Lower leg skin (tissue), 4 donors: ENCODE measurements at regions not wholly inside any gene's neighbourhood (a gene's known extent, or its start where the extent isn't known, plus 50 kb on each side); places are given as distances from the start of the nearest gene placed in this dataset.

Source experiments
- DNase-seq, 2 donors: peaks; one replicate each; pipeline ENCODE4 v3.0.0-alpha.2; 2019; ENCODE audit warnings: low spot score in 2 of 2
- H3K4me3 ChIP-seq: fragments of 200-600 bp; sonication (generic); 2 replicates; pipeline ENCODE4 v1.5.1; 2017; ENCODE audit warnings: mild to moderate bottlenecking, low read depth; ENCODE audit not compliant: poor library complexity, severe bottlenecking
- CTCF ChIP-seq, 3 donors: fragments of 450-650 bp; IDR thresholded peaks; one replicate each; pipeline ENCODE4 v1.5.1; 2016; ENCODE audit warnings: antibody characterized with exemption in 3 of 3, mild to moderate bottlenecking in 3 of 3, moderate library complexity in 2 of 3
- POLR2A ChIP-seq, 2 donors: fragments of 450-650 bp; IDR thresholded peaks; one replicate each; pipeline ENCODE4 v1.6.1; 2016 to 2017; ENCODE audit warnings: antibody characterized with exemption in 2 of 2, mild to moderate bottlenecking in 1 of 2, moderate library complexity in 1 of 2
- WGBS, 2 donors: methylation state at CpG; one replicate each; pipeline ENCODE4 v1.1.5; 2018; 5-methylcytosine and 5-hydroxymethylcytosine counted together
- intact Hi-C: fragments of 100-400 bp; cut with DNase I; formaldehyde crosslinking; loops from one replicate; pipeline ENCODE4 v1.15.0; 2023; ENCODE audit warnings: low total_unique reads

GRCh38 chr6:156347246-156347645 lies 429.9 kb upstream of the ARID1B start:
- TF ChIP-seq CTCF (IDR thresholded peaks at IDR 0.05) (no peak), POLR2A (IDR thresholded peaks at IDR 0.05) (no peak)
- DNase-seq = no peak
- WGBS, 2 donors = 76 to 82% methylated on average over 7 of the region's 7 CpGs
- intact Hi-C loops = no loop called here
- no peak overlapping the region for H3K4me3 ChIP-seq

GRCh38 chr6:156345700-156346099 lies 431.5 kb upstream of the ARID1B start:
- 78 to 83% methylated on average over 7 of the region's 7 CpGs for WGBS, 2 donors
- intact Hi-C loops = no loop called here
- no peak for DNase-seq
- TF ChIP-seq POLR2A (IDR thresholded peaks at IDR 0.05) (no peak), CTCF (IDR thresholded peaks at IDR 0.05) (no peak)
- H3K4me3 ChIP-seq = no peak overlapping the region

GRCh38 chr6:156344491-156344890 lies 432.7 kb upstream of the ARID1B start:
- no peak for DNase-seq
- H3K4me3 ChIP-seq = no peak overlapping the region
- WGBS, 2 donors = 53 to 65% methylated on average over 2 of the region's 2 CpGs
- intact Hi-C loops = no loop called here
- no peak for TF ChIP-seq POLR2A (IDR thresholded peaks at IDR 0.05)
- TF ChIP-seq CTCF (IDR thresholded peaks at IDR 0.05) = no peak

- no peak overlapping the region for H3K4me3 ChIP-seq
- intact Hi-C loops = no loop called here
- no peak for DNase-seq
- TF ChIP-seq CTCF (IDR thresholded peaks at IDR 0.05) = no peak
- no peak for TF ChIP-seq POLR2A (IDR thresholded peaks at IDR 0.05)
- 61 to 94% methylated on average over 4 of the region's 4 CpGs for WGBS, 2 donors
Measured at GRCh38 chr6:156337801-156338200, 439.4 kb upstream of the ARID1B start.

- 71 to 78% methylated on average over 3 of the region's 3 CpGs for WGBS, 2 donors
- TF ChIP-seq CTCF (IDR thresholded peaks at IDR 0.05) (no peak), POLR2A (IDR thresholded peaks at IDR 0.05) (no peak)
- intact Hi-C loops = no loop called here
- no peak for DNase-seq
- no peak overlapping the region for H3K4me3 ChIP-seq
Measured at GRCh38 chr6:156336733-156337132, 440.4 kb upstream of the ARID1B start.

- TF ChIP-seq CTCF (IDR thresholded peaks at IDR 0.05) (no peak), POLR2A (IDR thresholded peaks at IDR 0.05) (no peak)
- intact Hi-C loops = no loop called here
- DNase-seq = no peak
- WGBS, 2 donors = 70 to 81% methylated on average over 5 of the region's 5 CpGs
- H3K4me3 ChIP-seq = no peak overlapping the region
Measured at GRCh38 chr6:156336089-156336488, 441.1 kb upstream of the ARID1B start.
